Medulla oblongata (tissue), 1 donor: ENCODE measurements at regions not wholly inside any gene's neighbourhood (a gene's known extent, or its start where the extent isn't known, plus 50 kb on each side); places are given as distances from the start of the nearest gene placed in this dataset.
A peak's percentile ranks its signal among the peaks of the same experiment; 100 is the strongest.

Experiments used
- DNase-seq: peaks from one replicate; pipeline ENCODE4 v3.0.0-alpha.2; 2015; ENCODE audit errors: extremely low spot score

DNA sequence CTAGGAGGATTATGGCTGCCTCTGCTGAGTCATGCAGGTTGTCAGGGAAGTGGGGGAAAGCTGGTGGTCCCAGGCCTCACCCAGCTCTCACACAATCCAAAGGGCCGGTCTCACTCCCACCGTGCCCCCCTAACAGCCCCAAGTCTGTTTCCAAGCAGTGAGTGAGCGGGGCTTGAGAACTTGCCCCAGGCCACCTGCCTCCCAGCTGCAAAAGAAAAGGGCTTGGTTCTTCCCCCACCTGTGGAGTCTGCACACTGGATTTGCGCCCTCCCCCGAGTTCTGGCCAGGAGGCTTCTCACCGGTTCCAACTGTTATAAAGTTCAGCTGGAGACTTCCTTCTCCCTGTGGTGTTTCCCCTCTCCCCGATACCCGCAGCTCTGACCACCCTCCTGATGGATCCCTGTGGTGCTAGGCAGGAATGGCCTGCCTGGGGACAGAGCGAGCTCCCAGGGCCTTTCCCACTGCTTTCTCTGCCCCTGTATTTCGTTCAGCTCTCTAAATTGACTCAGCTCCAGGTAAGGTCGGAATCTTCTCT is 222.3 kb downstream of the BARHL2 start:
- no peak for DNase-seq

DNA sequence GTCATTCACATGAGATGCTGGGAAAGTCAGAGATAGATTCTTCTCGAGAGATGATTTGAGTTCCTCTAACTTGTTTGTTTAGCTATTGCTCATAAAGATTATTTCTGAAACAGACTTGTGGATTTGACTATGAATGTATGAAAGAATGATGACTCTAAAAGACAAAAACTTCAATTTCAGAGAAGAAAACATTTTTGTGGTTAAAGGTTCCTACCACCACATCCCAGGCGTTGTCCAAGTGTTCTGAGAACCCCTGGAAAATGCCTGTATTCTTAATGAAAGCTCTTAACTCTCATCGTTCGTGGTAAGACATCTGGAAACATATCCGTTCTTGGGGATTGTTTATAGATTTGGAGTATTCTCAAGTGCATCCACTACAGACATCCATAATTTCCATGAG is 228.7 kb downstream of the BARHL2 start:
- DNase-seq: no peak

DNA sequence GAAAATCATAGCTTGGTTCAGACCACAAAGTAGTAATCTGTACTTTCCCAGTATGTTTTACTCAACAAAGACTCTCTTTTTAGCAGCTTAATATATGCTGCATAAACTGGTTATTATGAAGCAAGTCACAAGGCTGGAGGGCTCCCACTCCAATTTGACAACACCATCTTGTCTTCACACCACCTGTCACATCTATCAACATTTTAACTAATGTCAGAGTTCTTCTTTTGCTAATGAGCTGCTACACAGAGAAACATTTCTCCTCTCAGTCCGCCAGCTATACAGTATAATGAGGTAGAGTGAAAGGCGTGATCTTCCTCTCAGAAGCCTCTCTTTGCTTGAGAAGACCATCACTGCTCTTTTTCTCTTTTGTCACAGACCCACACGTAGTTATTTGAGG is 230.1 kb downstream of the BARHL2 start:
- DNase-seq: no peak

DNA sequence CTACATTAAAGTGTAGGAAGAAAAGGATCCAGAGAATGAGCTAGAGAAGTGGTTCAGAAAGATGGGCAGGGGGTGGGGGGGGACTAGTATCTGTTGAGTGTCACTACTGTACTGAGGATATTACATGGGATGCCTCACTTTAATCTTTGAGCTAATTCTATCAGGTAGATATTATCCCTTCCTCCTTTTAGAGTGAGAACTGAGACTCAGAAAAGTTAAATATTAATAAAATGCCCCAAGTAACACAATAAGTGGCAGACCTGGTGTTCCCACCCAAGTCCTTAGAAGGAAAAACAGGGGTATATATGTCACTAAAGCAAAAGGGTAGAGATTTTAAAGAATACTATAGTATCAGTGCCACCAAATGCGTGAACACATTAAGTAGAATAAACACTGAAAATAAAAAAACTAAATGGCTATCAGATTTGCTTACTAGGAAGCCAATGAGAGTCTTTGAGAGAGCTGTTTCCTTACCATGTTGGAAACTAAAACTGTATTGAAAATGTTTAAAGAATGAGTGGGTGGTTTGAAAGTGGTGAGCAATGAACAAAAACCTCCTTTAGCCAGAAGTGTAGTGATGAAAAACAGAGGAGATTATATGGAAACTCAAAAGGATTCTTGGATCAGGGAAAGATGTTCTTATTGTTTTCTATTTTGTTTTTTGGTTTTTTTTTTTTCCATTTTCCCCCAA is 230.8 kb downstream of the BARHL2 start:
- no peak for DNase-seq

DNA sequence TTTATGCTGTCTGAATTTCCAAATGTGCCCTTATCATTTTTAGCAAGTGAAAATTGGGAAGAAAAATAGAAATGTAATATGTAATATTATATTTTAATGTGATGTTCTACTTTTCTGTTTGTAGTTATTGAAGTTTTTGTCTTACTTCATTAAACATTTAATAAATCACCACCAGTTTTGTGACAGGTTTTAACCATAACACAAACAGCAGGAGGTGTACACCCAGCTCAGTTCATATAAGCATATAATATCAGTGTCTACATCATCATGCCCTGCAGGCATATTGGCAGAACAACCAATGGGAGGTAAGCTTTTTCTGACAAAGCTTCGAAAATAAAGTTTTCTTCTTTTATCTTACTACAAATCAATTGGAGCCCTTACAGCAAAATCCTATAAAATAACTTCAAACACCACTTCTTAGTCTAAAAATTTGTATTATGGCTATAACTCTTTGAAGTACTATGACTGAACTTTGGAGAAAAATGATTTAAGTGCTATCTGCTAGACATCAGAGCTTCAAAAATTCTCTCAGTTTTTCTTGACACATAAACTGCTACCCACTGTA is 236.7 kb downstream of the BARHL2 start:
- DNase-seq: no peak

DNA sequence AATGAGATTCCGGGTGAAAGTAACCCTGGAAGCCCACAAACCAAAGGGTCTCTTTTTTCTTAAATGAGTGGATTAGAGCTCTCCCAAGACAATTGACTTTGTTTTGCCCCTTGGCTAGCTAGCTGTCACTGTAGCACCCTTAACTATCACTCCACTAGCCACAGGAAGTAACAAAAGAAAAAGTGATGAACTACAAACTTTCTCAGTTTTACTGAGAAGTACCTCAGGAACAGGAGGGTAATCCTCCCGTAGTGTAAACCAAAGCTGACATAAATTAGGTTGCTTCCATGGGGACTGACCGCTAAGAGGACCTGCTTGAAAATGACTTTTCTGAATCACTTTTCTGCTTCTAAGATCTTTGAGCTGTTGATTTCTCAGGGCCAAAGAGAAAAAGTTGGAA is 240.1 kb downstream of the BARHL2 start:
- no peak for DNase-seq

DNA sequence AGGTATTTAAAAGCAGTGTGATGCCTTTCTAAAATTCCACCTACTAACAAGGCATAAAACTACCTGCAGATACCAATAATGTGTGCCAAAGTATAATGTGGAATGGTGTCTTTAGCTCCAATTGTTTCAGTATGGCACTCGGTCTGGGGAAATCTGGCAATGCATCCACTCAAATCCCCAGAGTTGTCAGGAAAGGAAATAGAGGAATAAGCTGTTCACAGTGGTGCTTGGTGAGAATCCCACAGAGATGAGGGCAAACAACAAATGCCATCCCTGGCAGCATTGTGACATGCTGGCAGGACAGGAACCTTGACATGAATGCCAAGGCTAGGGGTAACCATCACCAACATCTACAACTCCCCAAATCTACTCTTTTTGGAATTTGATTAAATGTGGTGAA is 240.7 kb downstream of the BARHL2 start:
- no peak for DNase-seq

DNA sequence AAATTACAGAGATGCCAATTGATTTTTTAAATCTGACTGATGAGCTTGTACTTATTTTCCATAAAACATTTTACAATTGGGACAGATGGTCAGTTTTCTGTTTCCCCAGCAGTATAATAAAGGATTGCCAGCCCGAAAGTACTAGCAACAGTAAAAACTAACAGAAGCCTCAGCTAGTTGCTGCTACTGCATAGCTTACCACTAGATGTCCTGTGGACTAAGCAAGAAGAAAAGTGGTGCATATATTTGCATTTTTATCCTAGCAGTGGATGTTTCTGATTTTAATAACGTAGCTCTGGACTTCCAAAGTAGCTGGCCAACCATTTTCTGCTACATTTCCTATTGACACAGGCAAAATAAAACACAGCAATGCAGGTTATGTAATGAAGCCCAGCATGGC is 241.5 kb downstream of the BARHL2 start:
- DNase-seq: peak; percentile 25

DNA sequence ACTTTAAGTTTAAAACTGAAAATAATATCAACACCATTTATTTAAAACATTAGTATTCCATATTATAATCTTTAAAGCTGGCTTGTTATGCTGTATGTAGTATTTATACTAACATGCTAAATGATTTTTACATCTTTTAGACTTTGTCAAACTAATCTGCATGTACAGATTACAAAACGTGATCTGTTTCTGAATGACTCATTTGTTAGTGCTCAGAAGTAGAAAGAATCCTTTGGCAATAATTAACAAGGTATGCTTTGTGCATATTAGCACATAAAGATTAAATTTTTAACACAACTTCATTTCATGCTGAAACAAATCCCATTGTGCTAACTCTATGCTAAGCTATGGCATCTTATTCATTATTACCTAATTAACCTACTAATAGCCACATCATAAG is 242.4 kb downstream of the BARHL2 start:
- no peak for DNase-seq

DNA sequence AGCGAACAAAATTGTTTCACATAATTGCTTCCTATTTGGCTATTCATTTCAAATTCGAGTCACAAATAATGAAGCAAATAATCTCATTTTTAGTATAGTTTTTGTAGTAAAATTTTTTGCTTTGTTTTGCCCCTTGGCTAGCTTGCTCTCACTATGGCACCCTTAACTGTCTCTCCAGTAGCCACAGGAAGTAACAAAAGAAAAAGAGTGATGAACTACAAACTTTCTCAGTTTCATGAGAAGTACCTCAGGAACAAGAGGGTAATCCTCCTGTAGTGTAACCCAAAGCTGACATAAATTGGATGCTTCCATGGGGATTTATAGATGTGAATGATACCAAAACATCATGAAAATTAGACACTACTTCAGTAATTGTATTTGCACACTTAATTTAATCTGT is 242.9 kb downstream of the BARHL2 start:
- DNase-seq: no peak

DNA sequence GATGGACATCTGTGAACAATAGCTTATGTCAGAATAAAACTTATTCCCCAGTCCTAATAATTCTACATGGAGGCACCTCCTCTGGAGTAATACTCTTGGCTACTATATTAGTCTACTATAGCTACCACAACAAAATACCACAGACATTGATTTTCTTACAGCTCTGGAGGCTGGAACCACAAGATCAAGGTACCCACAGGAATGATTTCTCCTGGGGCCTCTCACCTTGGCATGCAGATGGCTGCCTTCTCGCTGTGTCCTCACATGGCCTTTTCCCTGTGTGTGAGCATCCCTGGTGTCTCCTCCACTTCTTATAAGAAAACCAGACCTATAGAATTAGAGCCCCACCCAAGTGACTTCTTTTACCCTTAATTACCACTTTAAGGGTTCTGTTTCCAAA is 244.3 kb downstream of the BARHL2 start:
- no peak for DNase-seq

DNA sequence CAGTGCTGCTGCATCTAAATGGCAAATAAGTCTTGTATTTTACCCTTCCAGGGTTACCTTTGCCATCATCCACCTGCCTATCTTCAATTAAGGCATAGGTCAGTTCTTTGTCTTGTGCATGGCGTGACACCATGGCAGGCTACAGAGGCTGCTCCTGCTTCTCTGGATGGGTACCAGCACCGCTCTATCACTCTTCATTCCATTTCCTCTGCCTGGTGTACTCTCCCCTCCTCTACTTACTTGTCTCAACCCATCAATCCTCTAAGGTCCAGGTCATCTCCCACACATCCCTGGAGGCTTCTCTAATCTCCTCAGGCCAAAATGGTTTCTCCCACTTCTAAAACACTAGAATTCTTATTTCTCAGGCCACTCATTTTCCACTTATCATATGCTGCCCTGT is 257.5 kb downstream of the BARHL2 start:
- no peak for DNase-seq

DNA sequence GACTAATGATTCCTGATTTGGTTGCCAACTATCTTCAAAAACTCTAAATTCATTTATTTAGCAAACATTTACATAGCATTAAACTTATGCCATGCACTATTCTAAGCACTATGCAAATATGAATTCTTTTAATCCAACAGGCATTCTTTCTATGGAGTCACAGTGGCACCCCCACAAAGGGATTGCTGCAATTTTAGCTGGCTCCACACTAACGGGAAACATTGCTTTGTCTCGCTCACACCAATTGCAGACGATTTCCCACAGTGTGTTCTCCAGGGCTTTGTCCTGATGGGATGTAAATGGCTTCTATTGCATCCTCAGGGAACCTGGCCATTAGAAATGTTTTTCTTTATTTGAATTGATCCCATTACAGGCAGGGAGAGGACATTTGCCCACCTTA is 259.1 kb downstream of the BARHL2 start:
- DNase-seq: no peak

DNA sequence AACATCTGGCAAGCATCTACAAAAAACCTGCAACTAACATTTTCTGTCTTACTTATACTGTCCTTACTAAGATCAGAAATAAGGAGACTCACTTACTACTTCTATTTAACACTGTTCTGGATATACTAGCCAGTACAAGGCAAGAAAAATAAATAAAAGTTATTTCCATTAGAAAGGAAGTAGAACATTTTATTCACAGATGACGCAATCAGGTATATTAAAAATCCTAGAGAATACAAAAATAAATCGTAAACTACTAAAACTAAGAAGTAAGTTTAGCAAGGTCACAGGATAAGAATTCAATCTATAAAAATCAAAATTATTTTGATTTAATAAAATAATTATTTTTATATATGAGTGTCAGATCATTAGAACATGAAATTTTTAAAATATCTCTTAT is 264.6 kb downstream of the BARHL2 start:
- no peak for DNase-seq

DNA sequence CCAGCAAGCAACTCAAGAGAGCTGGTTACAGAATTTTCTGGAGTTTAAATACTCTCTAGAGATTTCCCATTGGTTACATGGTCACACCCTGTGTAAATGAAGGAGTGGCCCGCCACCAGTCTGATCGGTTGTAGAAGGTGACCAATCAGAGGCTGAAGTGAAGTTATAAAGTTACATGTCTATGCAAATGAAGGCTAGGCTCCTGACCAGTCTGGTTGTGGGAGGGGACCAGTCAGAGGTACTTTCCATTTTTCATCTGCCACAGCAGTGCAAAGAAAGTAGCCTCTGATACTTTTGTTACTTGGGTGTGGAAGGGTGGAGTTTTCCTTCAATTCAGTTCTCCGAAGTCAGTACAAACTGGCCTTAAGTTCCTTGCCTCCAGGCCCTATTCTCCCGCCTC is 273.7 kb downstream of the BARHL2 start:
- DNase-seq: no peak

DNA sequence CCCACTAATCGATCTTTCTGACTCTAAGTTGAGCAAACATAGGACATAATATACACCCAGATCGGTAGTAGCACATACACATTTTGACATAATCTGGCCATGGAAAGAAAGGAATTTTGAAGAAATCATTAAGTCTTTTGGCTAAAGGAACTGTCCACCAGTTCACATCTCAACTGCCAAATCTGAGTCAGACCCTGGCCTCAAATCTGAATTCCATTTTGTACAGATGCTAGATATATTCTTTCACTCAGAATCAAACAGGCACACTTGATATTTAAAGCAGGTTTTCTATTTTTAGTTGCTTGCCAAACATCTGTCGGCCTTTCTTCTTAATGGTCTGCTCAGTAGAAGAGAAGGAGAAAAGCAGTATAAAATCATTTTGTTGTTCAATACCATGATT is 281.8 kb downstream of the BARHL2 start:
- no peak for DNase-seq

DNA sequence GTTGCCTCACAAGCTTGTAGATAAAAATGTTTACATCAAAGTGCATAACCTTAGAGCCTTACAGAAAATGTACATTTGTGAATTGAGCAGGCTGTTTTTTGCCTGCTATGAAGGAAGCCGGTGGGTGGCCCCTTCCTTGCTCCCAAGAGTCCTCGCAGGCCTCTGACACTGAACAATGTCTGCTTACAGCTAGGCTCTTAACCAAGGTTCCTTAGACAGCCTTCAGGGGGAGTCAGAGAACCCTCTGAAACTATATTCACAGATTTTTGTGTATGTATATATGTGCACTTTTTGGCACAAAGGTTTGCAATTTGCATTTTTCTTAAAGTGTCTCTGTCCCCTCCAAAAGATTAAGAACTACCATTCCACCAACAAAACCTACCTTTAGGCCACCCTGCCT is 282.6 kb downstream of the BARHL2 start:
- DNase-seq: no peak

DNA sequence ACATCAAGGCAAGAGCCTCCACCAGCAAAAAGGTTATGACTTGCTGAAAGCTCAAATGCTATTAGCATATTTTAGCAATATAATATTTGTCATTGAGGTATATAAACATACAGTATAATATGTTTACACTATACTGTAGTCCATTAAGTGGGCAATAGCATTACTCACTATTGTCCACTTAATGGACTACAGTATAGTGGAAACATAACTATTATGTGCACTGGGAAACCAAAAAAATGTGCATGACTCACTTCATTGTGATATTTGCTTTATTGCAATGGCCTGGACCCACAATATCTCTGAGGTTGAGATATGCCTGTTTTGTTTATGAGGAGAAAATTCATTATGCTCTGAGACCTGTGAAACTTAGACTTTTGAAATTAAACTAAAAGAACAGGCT is 300.0 kb downstream of the BARHL2 start:
- DNase-seq: no peak

DNA sequence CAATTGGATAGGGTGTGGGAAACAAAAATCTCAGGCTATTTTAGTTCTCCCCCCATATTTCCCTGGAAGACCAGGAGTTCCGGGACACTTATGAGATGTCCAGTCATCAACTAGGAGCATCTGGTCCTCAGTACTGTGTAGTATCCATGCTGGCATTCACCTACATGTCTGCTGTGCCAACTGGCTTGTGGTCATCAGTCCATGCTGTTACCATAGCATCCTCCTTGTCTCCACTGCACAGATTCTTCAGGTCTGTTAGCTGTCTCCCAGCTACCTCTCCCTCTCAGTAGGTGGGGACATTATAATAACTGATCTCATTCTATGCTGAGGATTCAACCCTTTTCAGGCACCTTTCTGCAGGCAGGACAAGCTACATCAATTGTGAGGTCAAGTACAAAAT is 302.9 kb downstream of the BARHL2 start:
- peak; percentile 65 for DNase-seq

DNA sequence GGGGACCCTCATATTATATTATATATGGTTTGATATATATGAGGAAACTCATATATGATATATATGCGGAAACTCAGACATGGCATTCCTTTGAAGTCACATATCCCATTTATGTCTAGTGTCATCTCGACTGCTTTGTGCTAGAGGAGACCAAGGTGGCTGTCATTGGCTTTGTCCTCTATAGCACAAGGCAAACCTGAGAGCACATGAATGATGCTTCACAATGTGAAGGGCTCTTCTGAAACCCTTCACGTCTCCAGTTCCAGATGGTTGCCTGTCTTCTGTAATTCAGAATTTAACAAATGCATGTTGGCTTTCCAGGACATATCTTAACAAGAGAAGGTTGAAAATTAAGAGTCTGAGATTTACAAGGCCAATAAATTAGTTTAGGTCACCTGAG is 303.6 kb downstream of the BARHL2 start:
- no peak for DNase-seq

DNA sequence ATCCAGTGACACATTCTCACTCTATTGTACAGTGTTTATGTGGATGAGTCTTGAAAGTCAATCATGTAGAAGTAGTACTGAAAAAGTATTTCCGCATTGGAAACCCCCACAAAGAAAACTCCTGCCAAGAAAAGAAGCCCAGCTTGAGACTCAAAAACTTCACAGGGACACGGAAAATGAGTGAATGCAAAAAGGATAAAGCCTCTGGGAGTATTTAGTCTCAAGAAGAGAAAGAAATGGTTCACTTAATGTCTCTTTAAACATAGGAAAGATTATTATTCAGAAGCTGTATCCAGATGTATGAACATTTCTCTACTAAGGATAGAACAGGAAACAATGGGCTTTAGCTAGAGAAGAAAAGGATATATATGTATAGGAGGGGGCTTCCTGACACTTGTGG is 304.5 kb downstream of the BARHL2 start:
- peak; percentile 43 for DNase-seq

DNA sequence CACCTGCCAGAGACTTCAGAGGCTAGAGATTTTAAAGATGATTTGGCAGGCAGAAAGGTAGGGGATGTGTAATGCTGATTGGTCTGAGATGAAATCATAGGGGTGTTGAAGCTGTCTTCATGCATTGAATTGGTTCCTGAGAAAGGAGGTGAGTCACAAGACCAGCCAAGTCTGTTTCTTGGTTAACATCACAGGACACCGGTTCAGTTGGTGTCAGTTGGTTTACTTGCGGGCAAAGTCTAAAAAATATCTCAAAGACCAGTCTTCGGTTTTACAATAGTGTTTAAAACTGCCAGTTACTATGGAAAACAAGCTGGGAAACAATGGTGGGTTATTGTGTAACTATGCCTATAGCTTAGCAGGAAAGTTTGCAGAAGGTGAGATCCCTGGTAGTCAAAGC is 305.9 kb downstream of the BARHL2 start:
- no peak for DNase-seq

DNA sequence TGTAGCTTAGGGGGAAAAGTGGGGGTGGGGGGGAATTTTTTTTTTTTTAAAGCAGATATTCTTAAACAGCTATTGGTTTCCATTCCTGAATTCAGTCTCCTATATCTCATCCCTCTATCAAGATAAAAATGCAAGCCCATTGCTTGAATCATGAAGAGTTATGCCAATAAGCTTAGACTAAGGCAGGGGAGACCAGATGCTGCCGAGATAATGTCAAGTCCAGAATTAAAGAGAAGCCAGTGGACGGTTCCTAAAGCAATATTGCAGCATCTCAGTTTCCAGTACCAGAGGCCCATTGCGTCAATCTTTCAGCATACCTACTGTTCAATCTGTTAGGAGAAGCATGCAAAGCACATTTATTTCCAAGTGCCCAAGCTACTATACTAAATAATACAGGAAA is 309.4 kb downstream of the BARHL2 start:
- no peak for DNase-seq

DNA sequence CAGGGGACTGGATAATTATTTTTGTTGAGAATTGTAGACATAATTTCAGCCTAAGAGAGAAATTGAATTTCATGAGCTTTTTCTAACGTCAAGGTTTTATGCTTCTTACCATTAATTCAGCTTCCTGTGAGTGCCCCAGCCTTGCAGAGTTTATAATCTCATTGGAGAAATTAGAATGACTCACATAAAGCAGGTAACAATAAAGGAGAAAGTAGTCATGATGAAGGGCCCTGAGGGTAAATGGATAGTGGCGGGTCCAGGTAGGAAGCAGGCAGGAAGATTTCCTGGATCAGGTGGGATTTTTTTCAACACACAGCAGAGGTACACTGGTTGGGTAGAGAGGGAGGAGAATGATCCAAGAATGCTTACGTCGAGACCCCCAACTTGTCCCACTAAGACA is 311.4 kb downstream of the BARHL2 start:
- DNase-seq: no peak
